ENCODE measurements at regions not wholly inside any gene's neighbourhood (a gene's known extent, or its start where the extent isn't known, plus 50 kb on each side); places are given as distances from the start of the nearest gene placed in this dataset.

DNA sequence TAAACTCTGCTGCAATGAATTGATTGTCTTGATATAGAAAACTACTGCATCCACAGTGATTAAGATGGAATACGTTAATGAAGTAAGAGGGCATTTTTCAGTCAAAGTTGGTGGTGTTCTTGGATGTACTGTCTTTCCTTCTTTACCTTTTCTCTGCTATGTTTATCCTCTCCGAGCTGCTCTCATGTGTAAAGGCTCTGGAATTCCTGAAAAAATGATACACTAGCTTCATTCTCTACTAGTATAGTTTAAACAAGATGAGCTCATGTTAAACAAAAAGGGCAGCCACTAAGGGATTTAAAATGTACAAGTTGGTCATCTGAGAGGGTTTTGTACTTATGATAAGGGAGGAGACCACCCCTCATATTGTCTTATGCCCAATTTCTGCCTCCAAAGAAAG is 504.6 kb upstream of the NECTIN3 start:
- no peak for DNase-seq

DNA sequence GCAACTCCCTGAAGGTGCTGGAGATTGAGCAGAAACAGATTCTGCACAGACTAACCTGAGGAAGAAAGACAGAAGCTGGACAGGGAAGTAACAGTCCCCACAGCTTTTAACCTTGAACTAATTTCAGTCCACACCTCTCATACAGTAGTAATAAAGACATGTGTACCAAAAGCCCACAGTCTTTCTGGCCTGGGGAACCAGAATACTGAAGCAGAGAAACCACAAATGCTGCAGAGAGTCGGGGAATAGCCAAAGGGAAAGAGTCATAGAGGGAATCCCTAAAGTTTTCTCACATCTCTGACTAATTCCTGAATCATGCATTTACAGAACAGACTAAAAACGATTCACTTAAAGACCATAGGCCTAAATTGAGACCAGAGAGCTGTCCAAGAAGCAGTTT is 503.4 kb upstream of the NECTIN3 start:
- no peak for DNase-seq

DNA sequence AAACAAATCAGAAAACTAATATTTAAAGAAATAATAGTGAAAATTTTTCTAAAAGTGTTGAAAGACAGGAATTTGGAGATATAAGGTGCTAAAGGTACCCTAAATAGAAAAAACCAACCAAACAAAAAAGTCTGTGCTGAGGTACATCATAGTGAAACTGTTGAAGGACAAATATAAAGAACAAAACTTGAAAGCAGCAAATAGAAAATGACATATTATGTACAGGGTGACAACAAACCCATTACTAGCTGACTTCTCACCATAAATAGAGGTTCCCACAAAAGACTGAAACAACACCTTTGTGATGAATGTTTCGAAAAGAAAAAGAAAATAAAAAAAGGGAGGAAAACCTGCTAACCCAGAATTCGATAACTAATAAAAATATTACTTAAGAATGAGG is 502.5 kb upstream of the NECTIN3 start:
- no peak for DNase-seq

DNA sequence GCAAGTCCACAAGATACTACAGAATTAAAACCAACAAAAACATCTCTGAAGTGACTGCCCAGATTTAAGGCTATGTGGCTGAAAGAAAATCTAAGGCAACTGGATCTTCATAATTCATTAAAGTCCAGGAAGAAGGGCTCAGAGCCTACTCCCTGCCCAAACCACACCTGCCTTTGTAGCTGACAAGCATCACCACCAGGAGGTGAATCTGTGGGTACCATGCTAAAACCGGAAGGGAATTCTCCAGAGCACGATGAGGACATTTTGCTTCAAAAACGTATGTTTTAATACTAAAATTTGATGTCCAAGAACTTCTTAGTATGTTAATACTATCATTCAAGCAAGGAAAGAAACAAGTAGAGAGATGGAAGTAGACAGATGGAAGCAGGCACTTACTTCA is 495.9 kb upstream of the NECTIN3 start:
- no peak for DNase-seq

GRCh38 chr3:110576960-110577359 is 494.7 kb upstream of the NECTIN3 start:
- no peak for DNase-seq

GRCh38 chr3:110577854-110578253 is 493.8 kb upstream of the NECTIN3 start:
- DNase-seq: no peak

DNA sequence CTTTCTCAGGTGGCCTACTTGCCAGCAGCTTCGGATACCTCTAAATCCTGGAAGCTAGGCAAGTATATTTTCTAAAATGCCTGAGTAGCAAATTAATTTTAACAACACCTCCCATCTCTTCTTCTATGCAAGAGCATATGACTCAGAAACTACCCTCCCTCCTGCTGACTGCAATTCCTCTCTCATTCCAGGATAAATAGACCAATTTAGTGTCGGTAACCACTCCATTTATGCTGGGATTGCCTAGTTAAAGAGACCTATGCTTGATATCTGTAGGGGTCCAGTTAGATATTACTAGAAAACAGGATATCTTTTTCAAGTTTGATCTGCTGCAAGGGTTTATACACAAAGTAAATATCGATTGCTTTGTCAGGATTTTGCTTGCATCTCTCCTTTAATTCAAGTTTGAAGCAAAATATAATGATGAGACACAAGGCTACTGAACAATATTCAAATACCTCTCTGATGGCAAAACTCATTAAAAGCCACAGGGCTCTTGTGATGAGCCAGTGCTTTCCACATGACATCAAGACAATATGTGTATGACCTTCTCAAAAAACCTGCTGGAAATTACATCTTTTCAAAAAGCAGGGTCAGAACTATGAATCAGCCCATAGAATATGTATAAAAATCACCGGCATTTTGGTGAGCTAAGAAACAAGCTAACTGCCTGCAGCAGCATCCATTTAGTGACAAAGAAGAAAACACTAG is 491.6 kb upstream of the NECTIN3 start:
- no peak for DNase-seq

GRCh38 chr3:110583373-110583935 is 488.2 kb upstream of the NECTIN3 start:
- DNase-seq: no peak

- DNase-seq: no peak
These were observed 482.7 kb upstream of the NECTIN3 start for GRCh38 chr3:110588906-110589305.

GRCh38 chr3:110589341-110589740 is 482.3 kb upstream of the NECTIN3 start:
- DNase-seq: no peak

DNA sequence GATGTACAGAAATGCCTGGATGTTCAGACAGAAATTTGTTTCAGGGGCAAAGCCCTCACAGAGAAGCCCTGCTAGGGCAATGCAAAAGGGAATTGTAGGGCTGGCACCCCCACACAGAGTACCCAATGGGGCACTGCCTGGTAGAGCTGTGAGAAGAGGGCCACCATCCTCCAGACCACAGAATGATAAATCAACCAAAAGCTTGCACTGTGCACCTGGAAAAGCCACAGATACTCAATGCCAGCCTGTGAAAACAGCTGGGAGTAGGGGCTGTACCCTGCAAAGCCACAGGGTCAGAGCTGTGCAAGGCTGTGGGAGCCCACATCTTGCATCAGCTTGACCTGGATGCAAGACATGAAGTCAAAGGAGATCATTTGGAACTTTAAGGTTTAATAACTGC is 477.9 kb upstream of the NECTIN3 start:
- no peak for DNase-seq

DNA sequence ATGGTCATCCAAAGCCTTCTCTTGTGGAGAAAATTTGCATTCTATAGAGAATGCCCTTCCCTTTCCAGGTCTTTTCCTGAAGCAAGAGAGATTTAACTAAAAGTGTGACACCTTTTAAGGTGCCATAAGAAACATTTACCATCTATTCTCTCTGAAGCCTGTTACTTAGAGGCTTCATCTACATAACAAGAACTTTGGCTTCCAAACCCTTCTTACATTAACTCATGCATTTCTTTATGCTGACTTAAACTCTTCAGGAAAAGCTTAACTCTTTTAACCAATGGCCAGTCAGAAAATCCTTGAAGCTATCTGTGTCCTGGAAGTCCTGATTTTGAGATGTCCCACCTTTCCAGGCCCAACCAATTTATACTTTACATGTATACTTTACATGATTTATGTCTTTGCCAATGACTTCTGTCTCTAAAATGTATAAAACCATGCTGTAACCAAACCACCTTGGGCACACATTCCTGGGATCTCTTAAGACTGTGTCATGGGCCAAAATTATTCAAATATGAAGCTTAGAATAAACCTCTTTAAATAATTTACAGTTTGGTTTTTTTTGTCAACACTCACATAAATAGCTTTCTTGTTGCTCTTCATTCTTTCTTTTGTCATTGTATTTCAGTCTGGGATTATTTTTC is 472.6 kb upstream of the NECTIN3 start:
- no peak for DNase-seq

GRCh38 chr3:110608566-110608965 is 463.1 kb upstream of the NECTIN3 start:
- no peak for DNase-seq

GRCh38 chr3:110612045-110612444 is 459.6 kb upstream of the NECTIN3 start:
- DNase-seq: no peak

- DNase-seq: no peak
These were observed 457.4 kb upstream of the NECTIN3 start for GRCh38 chr3:110614186-110614585.

DNA sequence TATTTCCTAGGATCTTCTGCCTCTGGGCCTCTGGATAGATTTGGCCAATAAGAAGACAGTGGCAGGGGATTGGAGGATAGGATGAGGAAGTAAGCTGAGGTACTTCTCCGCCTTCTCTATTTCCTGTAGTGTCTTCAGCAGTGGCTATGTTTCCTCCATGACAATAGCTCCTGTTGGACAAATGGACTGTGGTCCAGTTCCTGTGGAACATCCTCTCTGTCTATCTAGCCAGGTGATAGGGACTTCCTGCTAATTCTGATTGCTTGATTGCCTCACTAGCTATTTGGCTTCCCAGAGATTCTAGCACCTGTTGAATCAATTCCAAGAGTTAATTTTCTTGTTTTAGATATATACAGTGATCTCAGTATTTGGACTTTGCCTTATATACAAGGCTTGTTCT is 456.2 kb upstream of the NECTIN3 start:
- DNase-seq: no peak

- no peak for DNase-seq
These were observed 452.9 kb upstream of the NECTIN3 start for GRCh38 chr3:110618512-110619226.

- DNase-seq: no peak
These were observed 451.5 kb upstream of the NECTIN3 start for GRCh38 chr3:110620118-110620517.

- peak in 1 of 5 experiments; percentile 1 for DNase-seq
These were observed 448.0 kb upstream of the NECTIN3 start for GRCh38 chr3:110623571-110623970.

- no peak for DNase-seq
These were observed 447.0 kb upstream of the NECTIN3 start for GRCh38 chr3:110624576-110624975.

DNA sequence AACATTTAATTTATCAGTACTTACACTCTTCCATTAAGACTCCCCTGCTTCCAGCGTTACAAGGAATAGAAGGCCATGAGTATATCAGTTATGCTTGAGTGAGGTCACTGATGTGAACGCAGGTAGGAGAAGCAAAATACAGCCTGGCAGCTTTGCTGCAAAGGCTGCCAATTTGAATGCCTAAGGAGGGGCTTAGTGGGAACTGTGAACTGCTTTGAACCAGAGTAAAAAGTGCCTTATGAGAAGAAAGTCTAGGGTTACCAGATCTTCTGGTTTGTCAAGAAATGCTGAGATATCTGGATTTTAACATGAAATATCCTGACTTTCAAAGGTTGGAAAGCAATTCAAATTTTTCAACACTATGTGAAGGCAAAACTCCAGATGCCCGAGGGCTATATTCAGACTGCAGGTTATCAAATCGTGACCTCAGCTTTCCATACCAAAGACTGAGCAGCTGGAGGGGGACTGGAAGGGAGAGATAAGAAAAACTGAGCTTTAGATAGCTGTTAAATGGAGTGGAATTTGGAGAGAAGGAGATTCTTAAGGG is 446.3 kb upstream of the NECTIN3 start:
- no peak for DNase-seq

DNA sequence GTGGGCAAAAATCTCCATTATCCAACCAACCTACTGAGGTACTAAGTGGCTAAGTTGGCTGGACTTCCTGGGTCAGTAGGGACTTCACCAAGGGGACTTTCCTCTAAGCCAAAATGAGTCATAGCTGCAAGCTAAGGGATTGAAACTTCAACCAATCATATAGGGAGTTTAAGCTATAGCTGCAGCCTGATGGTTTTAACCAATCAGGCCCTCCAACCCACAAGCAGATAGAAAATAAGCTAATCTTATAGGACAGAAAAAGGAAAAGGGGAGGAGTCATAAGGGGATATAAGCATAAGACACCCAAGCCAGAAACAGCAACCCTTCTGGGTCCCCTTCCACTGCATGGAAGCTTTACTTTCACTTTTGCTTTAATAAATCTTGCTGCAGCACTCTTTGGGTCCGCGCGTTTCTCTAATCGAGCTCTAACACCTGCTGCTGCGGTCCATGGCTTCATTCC is 444.9 kb upstream of the NECTIN3 start:
- peak in 2 of 5 experiments; percentile 1 to 46 for DNase-seq

DNA sequence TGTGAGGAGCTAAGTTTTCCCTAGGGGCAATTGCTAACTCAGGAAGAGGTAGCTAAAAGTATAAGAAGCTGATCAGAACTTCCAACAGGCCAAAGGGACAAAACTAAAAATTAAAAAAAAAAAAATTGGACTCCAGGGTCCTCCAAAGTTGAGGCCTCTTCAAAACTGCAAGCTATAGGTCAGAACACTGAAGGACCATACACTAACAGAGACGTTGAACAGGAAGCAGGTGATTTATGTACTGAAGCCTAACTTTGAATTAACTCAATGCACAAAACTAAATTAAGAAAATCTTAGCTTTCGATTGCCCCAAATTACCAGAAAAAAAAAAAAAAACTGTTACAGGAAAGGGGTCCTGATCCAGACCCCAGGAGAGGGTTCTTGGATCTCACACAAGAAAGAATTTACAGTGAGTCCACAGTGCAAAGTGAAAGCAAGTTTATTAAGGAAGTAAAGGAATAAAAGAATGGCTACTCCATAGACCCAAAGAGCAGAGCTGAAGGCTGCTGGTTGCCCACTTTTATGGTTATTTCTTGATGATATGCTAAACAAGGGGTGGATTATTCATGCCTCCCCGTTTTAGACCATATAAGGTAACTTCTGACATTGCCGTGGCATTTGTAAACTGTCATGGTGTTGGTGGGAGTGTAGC is 442.8 kb upstream of the NECTIN3 start:
- DNase-seq: no peak

Data from T-helper 2 cell (primary cell).